OCI-LY7 (cell line): ENCODE measurements at regions not wholly inside any gene's neighbourhood (a gene's known extent, or its start where the extent isn't known, plus 50 kb on each side); places are given as distances from the start of the nearest gene placed in this dataset.
A peak's percentile ranks its signal among the peaks of the same experiment; 100 is the strongest.

Experiments used
- BruUV-seq: library from RNA; stranded (reverse); fragments of 400-500 nt; replicated peaks from 2 replicates; lab custom pipeline; 2021; lab: Mats Ljungman, UMichigan
- CTCF ChIA-PET: fragments of 300-600 bp; sonication (Branson Sonifier 250); formaldehyde crosslinking; loops from one replicate; lab custom pipeline; 2022; ENCODE audit warnings: antibody characterized with exemption; ENCODE audit not compliant: unreplicated experiment; lab: Charles Lee
- POLR2A ChIA-PET: fragments of 300-600 bp; sonication (Branson Sonifier 250); formaldehyde crosslinking; loops from one replicate; lab custom pipeline; 2022; ENCODE audit warnings: antibody characterized with exemption; lab: Charles Lee
- DNase-seq: peaks from one replicate; pipeline ENCODE4 v3.0.0-alpha.2; 2015; ENCODE audit warnings: low spot score
- H2AFZ ChIP-seq: fragments of 200-600 bp; sonication (generic), shearing (Covaris generic); 2 replicates; pipeline ENCODE4 v1.6.1; 2014; ENCODE audit warnings: mild to moderate bottlenecking, antibody characterized with exemption, low read length, moderate library complexity
- H3K27ac ChIP-seq: fragments of 200-600 bp; sonication (generic); 2 replicates; pipeline ENCODE4 v1.5.1; 2014; ENCODE audit warnings: mixed run types, low read depth, mild to moderate bottlenecking, moderate library complexity, low read length, inconsistent platforms; ENCODE audit not compliant: poor library complexity, severe bottlenecking
- H3K36me3 ChIP-seq: fragments of 200-600 bp; sonication (generic); 2 replicates; pipeline ENCODE4 v1.6.1; 2014; ENCODE audit warnings: mild to moderate bottlenecking, antibody characterized with exemption, low read length, moderate library complexity, mixed read lengths; ENCODE audit not compliant: insufficient read depth
- H3K4me1 ChIP-seq: fragments of 200-600 bp; sonication (generic); 2 replicates; pipeline ENCODE4 v1.5.1; 2014; ENCODE audit warnings: mild to moderate bottlenecking, low read length; ENCODE audit not compliant: insufficient read depth, poor library complexity, severe bottlenecking
- H3K4me2 ChIP-seq: fragments of 200-600 bp; sonication (generic); 2 replicates; pipeline ENCODE4 v1.6.1; 2014; ENCODE audit warnings: mild to moderate bottlenecking, low read length
- H3K4me3 ChIP-seq: fragments of 200-600 bp; sonication (generic); 2 replicates; pipeline ENCODE4 v1.5.1; 2014; ENCODE audit warnings: mild to moderate bottlenecking, low read depth, low read length; ENCODE audit not compliant: poor library complexity, severe bottlenecking
- H3K79me2 ChIP-seq: fragments of 200-600 bp; sonication (generic); 2 replicates; pipeline ENCODE4 v1.6.1; 2016; ENCODE audit warnings: low read depth, mild to moderate bottlenecking, low read length, moderate library complexity, mixed read lengths; ENCODE audit not compliant: insufficient read depth
- H3K9me2 ChIP-seq: fragments of 200-600 bp; sonication (generic); 2 replicates; pipeline ENCODE4 v1.6.1; 2016; ENCODE audit warnings: mild to moderate bottlenecking, low read length, mixed read lengths; ENCODE audit not compliant: insufficient read depth
- H3K9me3 ChIP-seq: fragments of 200-600 bp; sonication (generic); 2 replicates; pipeline ENCODE4 v1.6.1; 2014; ENCODE audit warnings: mild to moderate bottlenecking, mixed run types, low read length, mixed read lengths
- H4K20me1 ChIP-seq: fragments of 200-600 bp; sonication (generic); 2 replicates; pipeline ENCODE4 v1.6.1; 2014; ENCODE audit warnings: mild to moderate bottlenecking, antibody characterized with exemption, low read length, moderate library complexity, mixed read lengths; ENCODE audit not compliant: insufficient read depth
- CTCF ChIP-seq: fragments of 200-600 bp; sonication (generic); conservative IDR thresholded peaks from 2 replicates; pipeline ENCODE4 v1.5.1; 2014; ENCODE audit warnings: mild to moderate bottlenecking, antibody characterized with exemption, low read length, moderate library complexity, mixed read lengths
- EZH2phosphoT487 ChIP-seq: fragments of 200-600 bp; sonication (generic); IDR thresholded peaks from 2 replicates; pipeline ENCODE4 v1.6.1; 2018; ENCODE audit warnings: low read depth, borderline replicate concordance, mild to moderate bottlenecking, mixed run types, antibody characterized with exemption, low read length, moderate library complexity, mixed read lengths
- intact Hi-C: fragments of 100-400 bp; cut with micrococcal nuclease; formaldehyde crosslinking; loops from one replicate; pipeline ENCODE4 v1.10.0; 2022; ENCODE audit not compliant: unreplicated experiment

GRCh38 chr22:27358096-27358870, 443.3 kb downstream of the MN1 start:
- intact Hi-C loops, result no loop called here
- BruUV-seq, result no TSS peak
- Histone ChIP-seq H3K36me3 (no peaks in the 10 kb centered on the region; the same call in 1 of the 2 replicates), H3K79me2 (no peaks in the 10 kb centered on the region), H3K9me3 (peaks cover 20% of the 10 kb centered on the region), H3K4me1 (peaks cover 6% of the 10 kb centered on the region), H3K27ac (no peak overlapping the region), H3K4me3 (no peak overlapping the region), H3K9me2 (no peaks in the 10 kb centered on the region), H3K4me2 (no peak overlapping the region), H4K20me1 (no peaks in the 10 kb centered on the region), H2AFZ (no peak overlapping the region)
- no peak for DNase-seq
- TF ChIP-seq CTCF (no peak), EZH2phosphoT487 (no peak)
- POLR2A ChIA-PET, result no interaction called here
- CTCF ChIA-PET, result interaction anchor here (0.6 kb wide), 1 partner anchor 46 kb away, joined by 3 read pairs; no protein-coding TSS in a partner anchor

DNA sequence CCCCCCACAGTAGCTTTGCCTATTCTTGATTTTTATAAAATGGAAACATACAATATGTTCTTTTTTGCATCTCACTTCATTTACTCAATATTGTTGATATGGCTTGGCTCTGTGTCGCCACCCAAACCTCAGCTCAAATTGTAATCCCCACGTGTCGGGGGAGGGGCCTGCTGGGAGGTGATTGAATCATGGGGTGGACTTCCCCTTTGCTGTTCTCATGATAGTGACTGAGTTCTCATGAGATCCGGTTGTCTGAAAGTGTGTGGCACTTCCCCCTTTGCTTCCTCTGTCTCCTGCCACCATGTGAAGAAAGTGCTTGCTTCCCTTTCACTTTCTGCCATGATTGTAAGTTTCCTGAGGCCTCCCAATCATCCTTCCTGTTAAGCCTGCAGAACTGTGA, 431.3 kb downstream of the MN1 start:
- TF ChIP-seq CTCF (no peak), EZH2phosphoT487 (no peak)
- H4K20me1 ChIP-seq, result no peaks in the 10 kb centered on the region
- ChIA-PET POLR2A (interaction anchor here (0.6 to 1.0 kb wide), 2 partner anchors 11 to 286 kb away, joined by 3 read pairs; no protein-coding TSS in a partner anchor), CTCF (no interaction called here)
- peaks cover 48% of the 10 kb centered on the region for H3K4me1 ChIP-seq
- peak overlapping the region; percentile 46 for H3K27ac ChIP-seq
- H2AFZ ChIP-seq, result peak overlapping the region; percentile 96; the same call in 1 of the 2 replicates
- no TSS peak for BruUV-seq
- intact Hi-C loops, result loop anchor here (10.0 kb wide), 1 partner anchor 695 kb away; no protein-coding TSS in a partner anchor
- DNase-seq, result peak; percentile 77
- H3K9me3 ChIP-seq, result peaks cover 6% of the 10 kb centered on the region; the same call in 1 of the 2 replicates
- no peaks in the 10 kb centered on the region; the same call in 1 of the 2 replicates for H3K9me2 ChIP-seq
- no peaks in the 10 kb centered on the region for H3K79me2 ChIP-seq
- H3K36me3 ChIP-seq, result no peaks in the 10 kb centered on the region; the same call in 1 of the 2 replicates
- H3K4me3 ChIP-seq, result peak overlapping the region; percentile 45
- H3K4me2 ChIP-seq, result peak overlapping the region; percentile 69

- Histone ChIP-seq H3K4me3 (peak overlapping the region; percentile 45), H2AFZ (no peak overlapping the region; the same call in 1 of the 2 replicates), H3K9me3 (peaks cover 6% of the 10 kb centered on the region; the same call in 1 of the 2 replicates), H3K79me2 (no peaks in the 10 kb centered on the region), H3K36me3 (no peaks in the 10 kb centered on the region; the same call in 1 of the 2 replicates), H4K20me1 (no peaks in the 10 kb centered on the region), H3K27ac (peak overlapping the region; percentile 46), H3K9me2 (no peaks in the 10 kb centered on the region), H3K4me2 (peak overlapping the region; percentile 69), H3K4me1 (peaks cover 48% of the 10 kb centered on the region)
- ChIA-PET CTCF (no interaction called here), POLR2A (interaction anchor here (0.7 kb wide), 1 partner anchor 180 kb away, joined by 4 read pairs; no protein-coding TSS in a partner anchor)
- DNase-seq, result no peak
- no TSS peak for BruUV-seq
- no peak for TF ChIP-seq CTCF
- TF ChIP-seq EZH2phosphoT487, result no peak
- intact Hi-C loops, result loop anchor here (10.0 kb wide), 1 partner anchor 696 kb away; no protein-coding TSS in a partner anchor
These were observed 430.6 kb downstream of the MN1 start for GRCh38 chr22:27370987-27371386.
